GM18870 (cell line): ENCODE measurements at regions not wholly inside any gene's neighbourhood (a gene's known extent, or its start where the extent isn't known, plus 50 kb on each side); places are given as distances from the start of the nearest gene placed in this dataset.
A peak's percentile ranks its signal among the peaks of the same experiment; 100 is the strongest.
"Not testable (repeated sequence)": the region's sequence is repeated elsewhere in the genome, so short reads cannot be mapped to it uniquely, and the experiment has no call there.

Experiments
- ATAC-seq: cut with Tn5 transposase; IDR thresholded peaks from one replicate; pipeline ENCODE4 v1.9.1; 2021; ENCODE audit warnings: moderate library complexity; ENCODE audit not compliant: unreplicated experiment

GRCh38 chr6:63440057-63440456 lies 120.3 kb upstream of the LGSN start:
- no peak for ATAC-seq

- no peak for ATAC-seq
Observed at GRCh38 chr6:63440594-63440993, 120.8 kb upstream of the LGSN start.

- no peak for ATAC-seq
Observed at GRCh38 chr6:63441266-63441956, 121.6 kb upstream of the LGSN start.

GRCh38 chr6:63442870-63443269 lies 123.1 kb upstream of the LGSN start:
- no peak for ATAC-seq

- no peak for ATAC-seq
Observed at GRCh38 chr6:63444768-63445167, 125.0 kb upstream of the LGSN start.

GRCh38 chr6:63446405-63446804 lies 125.9 kb upstream of the LOC128125822 start:
- no peak for ATAC-seq

- no peak for ATAC-seq
Observed at GRCh38 chr6:63447134-63447533, 125.1 kb upstream of the LOC128125822 start.

- no peak for ATAC-seq
Observed at GRCh38 chr6:63448229-63448628, 124.1 kb upstream of the LOC128125822 start.

GRCh38 chr6:63449714-63450113 lies 122.6 kb upstream of the LOC128125822 start:
- ATAC-seq, result no peak

- ATAC-seq, result no peak
Observed at GRCh38 chr6:63451238-63451637, 121.0 kb upstream of the LOC128125822 start.

GRCh38 chr6:63452125-63452524 lies 120.2 kb upstream of the LOC128125822 start:
- ATAC-seq, result no peak

- no peak for ATAC-seq
Observed at GRCh38 chr6:63456734-63457133, 115.5 kb upstream of the LOC128125822 start.

- peak; percentile 97 for ATAC-seq
Observed at GRCh38 chr6:63458480-63459115, 113.7 kb upstream of the LOC128125822 start.

GRCh38 chr6:63459814-63460213 lies 112.5 kb upstream of the LOC128125822 start:
- no peak for ATAC-seq

GRCh38 chr6:63460971-63461370 lies 111.3 kb upstream of the LOC128125822 start:
- ATAC-seq, result no peak

GRCh38 chr6:63464060-63464459 lies 108.2 kb upstream of the LOC128125822 start:
- ATAC-seq, result no peak

GRCh38 chr6:63465750-63466149 lies 106.5 kb upstream of the LOC128125822 start:
- no peak for ATAC-seq

- no peak for ATAC-seq
Observed at GRCh38 chr6:63466242-63466733, 106.0 kb upstream of the LOC128125822 start.

- no peak for ATAC-seq
Observed at GRCh38 chr6:63467247-63467954, 104.9 kb upstream of the LOC128125822 start.

GRCh38 chr6:63471145-63471544 lies 101.1 kb upstream of the LOC128125822 start:
- ATAC-seq, result not testable (repeated sequence)

- ATAC-seq, result no peak
Observed at GRCh38 chr6:63471654-63472053, 100.6 kb upstream of the LOC128125822 start.

- ATAC-seq, result no peak
Observed at GRCh38 chr6:63475707-63476106, 96.6 kb upstream of the LOC128125822 start.
